ENCODE measurements at regions not wholly inside any gene's neighbourhood (a gene's known extent, or its start where the extent isn't known, plus 50 kb on each side); places are given as distances from the start of the nearest gene placed in this dataset.

GRCh38 chr13:19324325-19324724 lies 142.7 kb upstream of the TUBA3C start:
- TF ChIP-seq BRF2 (CRISPR knock-in tag; IDR thresholded peaks at IDR 0.05) = no peak
- TF ChIP-seq EZH2 (conservative IDR thresholded peaks at IDR 0.05; ENCODE audit: low read depth, low read length) = no peak
- no peak for TF ChIP-seq GATA4 (IDR thresholded peaks at IDR 0.05; ENCODE audit: borderline replicate concordance, low read depth)
- no peak for TF ChIP-seq REST (IDR thresholded peaks at IDR 0.05; ENCODE audit: borderline replicate concordance in 1 of 2, low read depth in 1 of 2, low read length in 2 of 2)
- no peak for TF ChIP-seq TBP (CRISPR knock-in tag; IDR thresholded peaks at IDR 0.05)
- no peak for TF ChIP-seq ZNF280B (CRISPR knock-in tag; IDR thresholded peaks at IDR 0.05; ENCODE audit: borderline replicate concordance)
- no peak for TF ChIP-seq ZFP36 (IDR thresholded peaks at IDR 0.05; ENCODE audit: borderline replicate concordance, low read depth, low read length, partially characterized antibody)
- no peak for TF ChIP-seq PBX3 (CRISPR knock-in tag; IDR thresholded peaks at IDR 0.05; ENCODE audit: borderline replicate concordance)
- TF ChIP-seq MYC (CRISPR knock-in tag; IDR thresholded peaks at IDR 0.05; ENCODE audit: borderline replicate concordance) = no peak
- no peak for TF ChIP-seq ATF2 (CRISPR knock-in tag; IDR thresholded peaks at IDR 0.05)
- no peak for TF ChIP-seq JUND (CRISPR knock-in tag; IDR thresholded peaks at IDR 0.05)
- TF ChIP-seq BHLHE40 (IDR thresholded peaks at IDR 0.05; ENCODE audit: low read length) = no peak
- no peak for TF ChIP-seq ZNF275 (CRISPR knock-in tag; IDR thresholded peaks at IDR 0.05; ENCODE audit: borderline replicate concordance)
- TF ChIP-seq ZFX (CRISPR knock-in tag; IDR thresholded peaks at IDR 0.05; ENCODE audit: low read depth) = no peak
